Mucosa of descending colon (tissue), 3 donors: ENCODE measurements at regions not wholly inside any gene's neighbourhood (a gene's known extent, or its start where the extent isn't known, plus 50 kb on each side); places are given as distances from the start of the nearest gene placed in this dataset.

ENCODE experiments used
- ATAC-seq: fragments of 200-7000 bp; cut with Tn5 transposase; one replicate; pipeline ENCODE4 v1.9.1; 2020; ENCODE audit warnings: mild to moderate bottlenecking, moderate library complexity
- DNase-seq, 3 donors: peaks; one replicate each; pipeline ENCODE4 v3.0.0-alpha.2; 2020
- H3K36me3 ChIP-seq: fragments of 200-600 bp; one replicate; pipeline ENCODE4 v1.8.0; 2021; ENCODE audit warnings: low read depth, mild to moderate bottlenecking
- H3K4me1 ChIP-seq: fragments of 200-600 bp; one replicate; pipeline ENCODE4 v1.8.0; 2021; ENCODE audit warnings: low read depth, mild to moderate bottlenecking
- H3K4me3 ChIP-seq: fragments of 200-600 bp; one replicate; pipeline ENCODE4 v1.8.0; 2021; ENCODE audit warnings: mild to moderate bottlenecking
- H3K9me3 ChIP-seq: fragments of 200-600 bp; one replicate; pipeline ENCODE4 v1.8.0; 2021; ENCODE audit warnings: mild to moderate bottlenecking
- intact Hi-C, 2 donors: fragments of 100-400 bp; cut with DNase I in 1 of 2; cut with micrococcal nuclease in 1 of 2; formaldehyde crosslinking; loops; one replicate each; pipeline versions ENCODE4 v1.11.0 to v1.11.1; 2022; cut with DNase I, micrococcal nuclease
- TF ChIP-seq, protein P1 (sequence below): fragments of 200-600 bp; IDR thresholded peaks from one replicate; pipeline ENCODE4 v1.8.0; 2022; ENCODE audit warnings: antibody characterized with exemption, mild to moderate bottlenecking
- donor health status: DM: no; HTN: no; CAD: no; lungs with moderate emphysema.
- donor health status: DM: no; HTN: no; CAD: no.
- donor health status: DM: no; HTN: yes; CAD: no.

DNA sequence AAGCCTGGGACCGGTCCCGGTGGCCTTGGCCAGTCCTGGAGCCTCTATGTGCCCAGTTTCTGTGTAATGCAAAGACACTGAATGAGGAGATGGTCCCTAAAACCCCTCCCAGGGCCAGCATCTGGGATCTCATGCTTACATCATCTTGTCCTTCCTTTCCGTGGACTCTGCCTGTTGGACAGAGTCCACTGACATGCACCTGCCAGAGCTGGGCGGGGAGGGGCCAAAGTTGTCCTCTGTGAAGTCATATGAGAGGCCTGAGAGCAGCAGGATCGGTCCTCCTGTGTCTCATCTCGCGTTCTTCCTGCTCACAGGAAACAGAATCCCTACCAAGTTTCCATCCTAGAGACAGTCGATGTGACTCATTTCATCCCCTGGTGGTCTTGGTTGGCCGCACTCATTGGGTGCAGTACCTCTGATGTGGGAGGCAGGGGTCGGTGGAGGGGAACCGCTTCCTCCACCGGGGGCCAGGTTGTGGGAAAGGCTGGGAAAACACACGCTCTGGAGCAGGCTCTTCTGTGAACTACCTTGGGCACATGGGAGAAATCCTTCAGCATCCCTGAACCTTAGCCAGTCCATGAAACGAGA is 389.6 kb upstream of the PODXL start:
- intact Hi-C loops, result no loop called here
- H3K9me3 ChIP-seq, result no peaks in the 10 kb centered on the region
- ATAC-seq (peak; percentile 54), DNase-seq (peak in 2 of 3 donors; percentile 51 to 59)
- H3K4me1 ChIP-seq, result peaks cover 20% of the 10 kb centered on the region
- no peak overlapping the region for H3K4me3 ChIP-seq
- H3K36me3 ChIP-seq, result no peaks in the 10 kb centered on the region
- TF ChIP-seq, protein P1, sequence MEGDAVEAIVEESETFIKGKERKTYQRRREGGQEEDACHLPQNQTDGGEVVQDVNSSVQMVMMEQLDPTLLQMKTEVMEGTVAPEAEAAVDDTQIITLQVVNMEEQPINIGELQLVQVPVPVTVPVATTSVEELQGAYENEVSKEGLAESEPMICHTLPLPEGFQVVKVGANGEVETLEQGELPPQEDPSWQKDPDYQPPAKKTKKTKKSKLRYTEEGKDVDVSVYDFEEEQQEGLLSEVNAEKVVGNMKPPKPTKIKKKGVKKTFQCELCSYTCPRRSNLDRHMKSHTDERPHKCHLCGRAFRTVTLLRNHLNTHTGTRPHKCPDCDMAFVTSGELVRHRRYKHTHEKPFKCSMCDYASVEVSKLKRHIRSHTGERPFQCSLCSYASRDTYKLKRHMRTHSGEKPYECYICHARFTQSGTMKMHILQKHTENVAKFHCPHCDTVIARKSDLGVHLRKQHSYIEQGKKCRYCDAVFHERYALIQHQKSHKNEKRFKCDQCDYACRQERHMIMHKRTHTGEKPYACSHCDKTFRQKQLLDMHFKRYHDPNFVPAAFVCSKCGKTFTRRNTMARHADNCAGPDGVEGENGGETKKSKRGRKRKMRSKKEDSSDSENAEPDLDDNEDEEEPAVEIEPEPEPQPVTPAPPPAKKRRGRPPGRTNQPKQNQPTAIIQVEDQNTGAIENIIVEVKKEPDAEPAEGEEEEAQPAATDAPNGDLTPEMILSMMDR, result no peak

DNA sequence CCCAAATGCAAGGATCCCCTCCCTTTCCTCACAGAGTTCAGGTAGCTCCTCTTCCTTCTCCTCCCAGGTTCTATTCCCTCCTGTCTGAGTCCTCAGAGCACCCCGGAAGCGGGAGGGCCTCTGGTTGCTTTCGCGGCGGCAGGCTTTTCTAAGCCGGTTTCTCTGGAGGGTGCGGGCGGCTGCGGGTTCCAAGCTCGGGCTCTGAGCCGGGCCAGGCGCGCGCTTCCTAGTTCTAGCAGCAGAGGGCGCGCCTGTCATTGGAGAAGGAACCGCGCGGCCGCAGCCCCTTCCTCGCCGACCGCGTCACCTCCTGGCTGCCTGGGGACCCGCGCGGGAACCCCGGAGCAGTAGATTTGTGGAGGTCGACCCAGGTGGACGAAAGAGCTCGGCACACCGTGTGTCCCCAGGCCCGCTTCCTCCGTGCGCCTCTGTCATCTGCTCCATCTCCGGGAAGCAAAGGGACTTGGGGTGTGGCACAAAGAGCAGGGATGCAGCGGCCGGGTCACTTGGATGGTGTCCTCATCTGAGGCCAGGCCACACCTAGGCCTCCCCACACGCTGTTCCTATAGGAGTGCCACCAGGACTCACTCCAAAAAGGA is 389.0 kb upstream of the PODXL start:
- Histone ChIP-seq H3K9me3 (no peaks in the 10 kb centered on the region), H3K4me3 (no peak overlapping the region), H3K36me3 (no peaks in the 10 kb centered on the region), H3K4me1 (peaks cover 20% of the 10 kb centered on the region)
- ATAC-seq (peak; percentile 72), DNase-seq (peak; percentile 59 to 70 (median 64))
- TF ChIP-seq, protein P1, result peak; percentile 88
- intact Hi-C loops, result no loop called here

DNA sequence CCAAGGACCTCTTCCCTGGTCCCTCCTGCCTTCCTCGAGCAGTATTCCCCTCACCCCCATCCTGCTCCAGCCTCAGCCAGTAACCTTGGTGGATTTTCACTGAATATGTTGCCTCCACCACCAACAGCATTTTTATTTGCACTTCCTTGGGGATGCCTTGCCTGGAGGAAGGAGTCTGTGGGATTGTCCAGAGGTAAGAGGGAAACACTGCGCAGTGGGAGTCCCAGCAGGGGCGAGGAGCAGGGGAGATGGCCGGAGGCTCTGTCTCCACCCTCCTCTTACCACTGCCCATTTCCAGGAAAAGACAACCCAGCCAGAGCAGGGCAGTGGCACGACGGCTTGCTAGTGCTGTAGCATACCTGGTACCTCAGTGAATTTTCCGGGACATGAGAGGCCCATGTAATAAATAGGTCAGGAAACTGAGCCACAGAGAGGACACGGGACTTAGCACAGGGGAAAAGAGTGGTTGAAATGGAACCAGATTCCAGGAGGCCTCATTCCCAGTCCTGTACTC is 388.2 kb upstream of the PODXL start:
- peaks cover 20% of the 10 kb centered on the region for H3K4me1 ChIP-seq
- intact Hi-C loops, result no loop called here
- ATAC-seq (no peak), DNase-seq (no peak)
- no peaks in the 10 kb centered on the region for H3K36me3 ChIP-seq
- TF ChIP-seq, protein P1, result no peak
- no peaks in the 10 kb centered on the region for H3K9me3 ChIP-seq
- no peak overlapping the region for H3K4me3 ChIP-seq

DNA sequence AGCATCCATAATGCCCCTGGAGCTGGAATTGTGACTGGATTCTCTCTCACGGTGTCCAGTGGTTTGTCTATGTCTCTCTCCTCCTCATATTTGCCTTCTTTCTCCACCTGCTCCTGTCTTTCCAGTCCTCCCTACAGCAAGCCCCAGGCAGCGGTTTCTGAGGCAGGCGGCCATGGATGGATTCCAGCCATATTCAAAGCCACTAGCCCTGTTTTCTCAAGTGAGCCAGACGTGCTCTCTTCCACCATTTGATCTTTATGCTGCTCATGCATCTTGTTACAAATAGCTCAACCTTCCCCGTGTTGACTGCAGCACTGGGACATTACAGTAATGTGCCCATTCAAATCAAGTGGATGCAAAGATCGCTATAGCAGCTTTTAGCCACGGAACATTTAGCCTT is 387.2 kb upstream of the PODXL start:
- no peak for ATAC-seq
- Histone ChIP-seq H3K9me3 (no peaks in the 10 kb centered on the region), H3K4me3 (no peak overlapping the region), H3K36me3 (no peaks in the 10 kb centered on the region), H3K4me1 (peaks cover 12% of the 10 kb centered on the region)
- TF ChIP-seq, protein P1, result no peak
- intact Hi-C loops, result no loop called here
- no peak for DNase-seq

DNA sequence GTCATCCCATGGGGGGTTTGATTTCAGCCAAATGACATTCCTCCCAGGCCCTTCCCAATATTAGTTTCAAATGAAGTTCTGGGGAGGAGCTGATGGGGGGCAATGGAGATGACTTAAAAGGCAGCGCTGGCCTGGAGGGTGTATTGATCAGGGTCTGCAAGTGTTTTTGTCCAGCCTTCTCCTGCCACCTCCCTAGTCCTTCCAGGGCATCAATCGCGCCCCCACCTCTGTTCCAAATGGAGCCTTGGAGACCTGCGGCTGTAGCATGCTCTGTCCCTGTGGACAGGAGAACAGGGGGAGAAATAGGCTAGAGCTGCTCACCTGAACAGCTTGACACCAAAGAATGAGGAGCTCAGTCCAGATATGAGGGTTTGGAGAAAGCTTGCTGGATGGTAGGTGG is 386.8 kb upstream of the PODXL start:
- peaks cover 7% of the 10 kb centered on the region for H3K4me1 ChIP-seq
- no peaks in the 10 kb centered on the region for H3K36me3 ChIP-seq
- DNase-seq (no peak), ATAC-seq (no peak)
- intact Hi-C loops, result no loop called here
- H3K9me3 ChIP-seq, result no peaks in the 10 kb centered on the region
- TF ChIP-seq, protein P1, result no peak
- H3K4me3 ChIP-seq, result no peak overlapping the region
